ENCODE measurements at regions not wholly inside any gene's neighbourhood (a gene's known extent, or its start where the extent isn't known, plus 50 kb on each side); places are given as distances from the start of the nearest gene placed in this dataset.
"Not testable (repeated sequence)": the region's sequence is repeated elsewhere in the genome, so short reads cannot be mapped to it uniquely, and the experiment has no call there.

GRCh38 chr5:97519565-97519964, 336.5 kb upstream of the RIOK2 start:
- not testable (repeated sequence) for TF ChIP-seq CTCF (IDR thresholded peaks at IDR 0.05 in 4 of 5, conservative IDR thresholded peaks at IDR 0.05 in 1 of 5); POLR2A (IDR thresholded peaks at IDR 0.05)

Data from gastrocnemius medialis (tissue), 4 donors.